Left ventricle myocardium inferior (tissue), 1 donor: ENCODE measurements at regions not wholly inside any gene's neighbourhood (a gene's known extent, or its start where the extent isn't known, plus 50 kb on each side); places are given as distances from the start of the nearest gene placed in this dataset.

Experiments
- DNase-seq: peaks from one replicate; pipeline ENCODE4 v3.0.0-alpha.2; 2020
- H3K27ac ChIP-seq: fragments of 200-600 bp; replicated peaks from 2 replicates; pipeline ENCODE4 v1.8.0; 2021
- H3K27me3 ChIP-seq: fragments of 200-600 bp; 2 replicates; pipeline ENCODE4 v1.8.0; 2021; ENCODE audit warnings: low read depth
- H3K36me3 ChIP-seq: fragments of 200-600 bp; 2 replicates; pipeline ENCODE4 v1.8.0; 2021
- H3K4me1 ChIP-seq: fragments of 200-600 bp; 2 replicates; pipeline ENCODE4 v1.8.0; 2021
- H3K4me3 ChIP-seq: fragments of 200-600 bp; 2 replicates; pipeline ENCODE4 v1.8.0; 2021; ENCODE audit warnings: mild to moderate bottlenecking, moderate library complexity
- H3K9me3 ChIP-seq: fragments of 200-600 bp; replicated peaks from 2 replicates; pipeline ENCODE4 v1.8.0; 2021
- intact Hi-C: fragments of 100-400 bp; cut with micrococcal nuclease; formaldehyde crosslinking; loops from one replicate; pipeline ENCODE4 v1.11.0; 2022
- TF ChIP-seq, protein P1 (sequence below): fragments of 200-600 bp; IDR thresholded peaks from 2 replicates; pipeline ENCODE4 v1.8.0; 2021; ENCODE audit warnings: antibody characterized with exemption, mild to moderate bottlenecking, borderline replicate concordance
- donor health status: DM: no; HTN: yes; CAD: no; lungs with severe emphysema.

- no peak overlapping the region for H3K4me3 ChIP-seq
- intact Hi-C loops: no loop called here
Observed at GRCh38 chr12:59963546-59963945, 367.7 kb downstream of the SLC16A7 start.

DNA sequence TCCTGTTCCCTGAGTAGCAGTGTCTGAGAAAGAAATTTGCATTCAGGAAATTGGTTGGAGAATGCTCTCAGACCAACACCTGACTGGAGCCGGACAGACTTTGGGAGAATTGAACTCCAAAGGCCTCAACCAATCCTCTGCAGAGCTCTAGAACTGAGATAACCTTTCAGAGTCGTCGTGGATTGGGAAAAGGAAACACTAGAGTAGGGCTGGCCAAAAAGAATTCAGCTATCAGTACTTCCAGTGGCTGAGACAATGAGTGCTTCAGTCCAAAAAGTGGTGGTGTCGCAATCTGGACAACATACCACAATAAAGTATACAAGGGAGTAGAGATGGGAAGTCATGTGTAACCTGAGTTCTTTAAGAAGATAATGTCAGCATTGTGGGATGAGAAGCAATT is 377.1 kb downstream of the SLC16A7 start:
- intact Hi-C loops: no loop called here
- Histone ChIP-seq H3K4me1 (no peaks in the 10 kb centered on the region), H3K36me3 (no peaks in the 10 kb centered on the region), H3K27me3 (no peaks in the 10 kb centered on the region), H3K27ac (no peak overlapping the region), H3K4me3 (no peak overlapping the region), H3K9me3 (no peaks in the 10 kb centered on the region)
- TF ChIP-seq, protein P1, sequence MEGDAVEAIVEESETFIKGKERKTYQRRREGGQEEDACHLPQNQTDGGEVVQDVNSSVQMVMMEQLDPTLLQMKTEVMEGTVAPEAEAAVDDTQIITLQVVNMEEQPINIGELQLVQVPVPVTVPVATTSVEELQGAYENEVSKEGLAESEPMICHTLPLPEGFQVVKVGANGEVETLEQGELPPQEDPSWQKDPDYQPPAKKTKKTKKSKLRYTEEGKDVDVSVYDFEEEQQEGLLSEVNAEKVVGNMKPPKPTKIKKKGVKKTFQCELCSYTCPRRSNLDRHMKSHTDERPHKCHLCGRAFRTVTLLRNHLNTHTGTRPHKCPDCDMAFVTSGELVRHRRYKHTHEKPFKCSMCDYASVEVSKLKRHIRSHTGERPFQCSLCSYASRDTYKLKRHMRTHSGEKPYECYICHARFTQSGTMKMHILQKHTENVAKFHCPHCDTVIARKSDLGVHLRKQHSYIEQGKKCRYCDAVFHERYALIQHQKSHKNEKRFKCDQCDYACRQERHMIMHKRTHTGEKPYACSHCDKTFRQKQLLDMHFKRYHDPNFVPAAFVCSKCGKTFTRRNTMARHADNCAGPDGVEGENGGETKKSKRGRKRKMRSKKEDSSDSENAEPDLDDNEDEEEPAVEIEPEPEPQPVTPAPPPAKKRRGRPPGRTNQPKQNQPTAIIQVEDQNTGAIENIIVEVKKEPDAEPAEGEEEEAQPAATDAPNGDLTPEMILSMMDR: no peak
- no peak for DNase-seq

More at GRCh38 chr12:59963546-59963945, 367.7 kb downstream of the SLC16A7 start:
- TF ChIP-seq, protein P1: no peak
- Histone ChIP-seq H3K9me3 (peaks cover 9% of the 10 kb centered on the region), H3K27ac (no peak overlapping the region), H3K27me3 (no peaks in the 10 kb centered on the region), H3K4me1 (no peaks in the 10 kb centered on the region), H3K36me3 (no peaks in the 10 kb centered on the region)
- no peak for DNase-seq

GRCh38 chr12:59973515-59973914 is 377.7 kb downstream of the SLC16A7 start:
- H3K27ac ChIP-seq: no peak overlapping the region
- H3K4me3 ChIP-seq: no peak overlapping the region
- intact Hi-C loops: no loop called here
- no peaks in the 10 kb centered on the region for H3K27me3 ChIP-seq
- H3K4me1 ChIP-seq: no peaks in the 10 kb centered on the region
- H3K36me3 ChIP-seq: no peaks in the 10 kb centered on the region
- TF ChIP-seq, protein P1: no peak
- H3K9me3 ChIP-seq: no peaks in the 10 kb centered on the region
- no peak for DNase-seq

DNA sequence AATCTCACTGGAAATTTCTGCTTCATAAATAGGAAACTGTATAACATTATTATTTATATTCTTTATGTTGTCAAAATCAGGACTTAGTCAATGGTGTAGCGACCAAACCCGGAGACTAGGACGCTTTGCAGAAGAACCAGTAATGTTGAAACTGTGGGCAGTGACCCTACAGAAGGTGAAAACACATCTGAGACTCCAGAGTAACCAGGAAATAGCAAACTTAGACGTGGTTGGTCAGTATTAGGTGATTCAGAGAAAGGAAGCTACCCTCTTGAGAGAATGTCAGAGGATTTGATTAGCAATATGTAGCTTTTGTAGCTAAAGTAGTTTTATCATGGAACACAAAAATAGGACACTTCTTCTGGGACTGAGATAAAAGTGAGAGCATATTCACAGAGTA is 381.9 kb downstream of the SLC16A7 start:
- no peak overlapping the region for H3K27ac ChIP-seq
- H3K36me3 ChIP-seq: no peaks in the 10 kb centered on the region
- TF ChIP-seq, protein P1: no peak
- H3K4me3 ChIP-seq: no peak overlapping the region
- intact Hi-C loops: no loop called here
- DNase-seq: no peak
- H3K4me1 ChIP-seq: no peaks in the 10 kb centered on the region
- no peaks in the 10 kb centered on the region for H3K27me3 ChIP-seq
- H3K9me3 ChIP-seq: no peaks in the 10 kb centered on the region

GRCh38 chr12:59980476-59980875 is 384.6 kb downstream of the SLC16A7 start:
- no peak for DNase-seq
- no peaks in the 10 kb centered on the region for H3K36me3 ChIP-seq
- peaks cover 8% of the 10 kb centered on the region for H3K9me3 ChIP-seq
- H3K4me1 ChIP-seq: no peaks in the 10 kb centered on the region
- no peak overlapping the region for H3K4me3 ChIP-seq
- H3K27me3 ChIP-seq: no peaks in the 10 kb centered on the region
- no peak overlapping the region for H3K27ac ChIP-seq
- intact Hi-C loops: no loop called here
- TF ChIP-seq, protein P1: no peak

- no peak for DNase-seq
- H3K9me3 ChIP-seq: peaks cover 13% of the 10 kb centered on the region
- H3K36me3 ChIP-seq: no peaks in the 10 kb centered on the region
- TF ChIP-seq, protein P1: no peak
- no peak overlapping the region for H3K27ac ChIP-seq
- intact Hi-C loops: no loop called here
- no peaks in the 10 kb centered on the region for H3K4me1 ChIP-seq
- no peaks in the 10 kb centered on the region for H3K27me3 ChIP-seq
- no peak overlapping the region for H3K4me3 ChIP-seq
Observed at GRCh38 chr12:59999291-59999690, 403.5 kb downstream of the SLC16A7 start.
